ENCODE measurements at regions not wholly inside any gene's neighbourhood (a gene's known extent, or its start where the extent isn't known, plus 50 kb on each side); places are given as distances from the start of the nearest gene placed in this dataset.

- Histone ChIP-seq H3K4me3 (no peak overlapping the region), H3K27me3 (no peaks in the 10 kb centered on the region), H3K4me1 (no peaks in the 10 kb centered on the region), H3K27ac (no peak overlapping the region), H3K9me3 (peaks cover 0 to 6% (median 0%) of the 10 kb centered on the region in 4 donors), H3K36me3 (no peaks in the 10 kb centered on the region)
- TF ChIP-seq POLR2A (IDR thresholded peaks at IDR 0.05) = no peak
- no peak for TF ChIP-seq CTCF (IDR thresholded peaks at IDR 0.05)
- no peak for DNase-seq
Observed at GRCh38 chr4:123580981-123581664, 184.5 kb downstream of the SPRY1 start.

GRCh38 chr4:123581802-123582201 lies 185.2 kb downstream of the SPRY1 start:
- no peak overlapping the region for H3K27ac ChIP-seq
- DNase-seq = no peak
- TF ChIP-seq POLR2A (IDR thresholded peaks at IDR 0.05) (no peak), CTCF (IDR thresholded peaks at IDR 0.05) (no peak)
- no peaks in the 10 kb centered on the region for H3K36me3 ChIP-seq
- peaks cover 0 to 6% (median 0%) of the 10 kb centered on the region in 4 donors for H3K9me3 ChIP-seq
- no peak overlapping the region for H3K4me3 ChIP-seq
- H3K27me3 ChIP-seq = no peaks in the 10 kb centered on the region
- no peaks in the 10 kb centered on the region for H3K4me1 ChIP-seq

- TF ChIP-seq CTCF (IDR thresholded peaks at IDR 0.05) (no peak), POLR2A (IDR thresholded peaks at IDR 0.05) (no peak)
- Histone ChIP-seq H3K36me3 (no peaks in the 10 kb centered on the region), H3K4me1 (no peaks in the 10 kb centered on the region), H3K27me3 (no peaks in the 10 kb centered on the region), H3K27ac (no peak overlapping the region), H3K9me3 (peaks cover 0 to 6% (median 0%) of the 10 kb centered on the region in 4 donors), H3K4me3 (no peak overlapping the region)
- no peak for DNase-seq
Observed at GRCh38 chr4:123583043-123583442, 186.4 kb downstream of the SPRY1 start.

GRCh38 chr4:123585111-123585510 lies 188.5 kb downstream of the SPRY1 start:
- H3K4me3 ChIP-seq = no peak overlapping the region
- no peak for TF ChIP-seq CTCF (IDR thresholded peaks at IDR 0.05)
- no peak for TF ChIP-seq POLR2A (IDR thresholded peaks at IDR 0.05)
- no peak for DNase-seq
- H3K4me1 ChIP-seq = peaks cover 0 to 10% (median 0%) of the 10 kb centered on the region in 4 donors
- peaks cover 0 to 6% (median 0%) of the 10 kb centered on the region in 4 donors for H3K9me3 ChIP-seq
- no peak overlapping the region for H3K27ac ChIP-seq
- no peaks in the 10 kb centered on the region for H3K27me3 ChIP-seq
- no peaks in the 10 kb centered on the region for H3K36me3 ChIP-seq

- Histone ChIP-seq H3K27ac (peak overlapping the region; percentile 33 to 81 (median 70)), H3K9me3 (no peaks in the 10 kb centered on the region), H3K27me3 (no peaks in the 10 kb centered on the region), H3K4me1 (peaks cover 0 to 10% (median 0%) of the 10 kb centered on the region in 4 donors), H3K36me3 (no peaks in the 10 kb centered on the region), H3K4me3 (no peak overlapping the region)
- DNase-seq = peak in 2 of 3 donors; percentile 59 to 80
- TF ChIP-seq CTCF (IDR thresholded peaks at IDR 0.05) (no peak), POLR2A (IDR thresholded peaks at IDR 0.05) (peak in 1 of 2 donors; percentile 12)
Observed at GRCh38 chr4:123587983-123588494, 191.4 kb downstream of the SPRY1 start.
